ENCODE measurements at regions not wholly inside any gene's neighbourhood (a gene's known extent, or its start where the extent isn't known, plus 50 kb on each side); places are given as distances from the start of the nearest gene placed in this dataset.

GRCh38 chr20:4375881-4376280, 126.8 kb upstream of the ADRA1D start:
- no peak for TF ChIP-seq CTCF (IDR thresholded peaks at IDR 0.05 in 2 of 3, conservative IDR thresholded peaks at IDR 0.05 in 1 of 3; ENCODE audit: borderline replicate concordance in 1 of 3, insufficient read depth in 1 of 3, low read depth in 2 of 3, low read length in 2 of 3)
- no peak for TF ChIP-seq EGR1 (IDR thresholded peaks at IDR 0.05; ENCODE audit: low read depth)
- TF ChIP-seq POLR2A (IDR thresholded peaks at IDR 0.05; ENCODE audit: borderline replicate concordance, extremely low read depth, insufficient read depth, insufficient read length), result no peak
- no peak for TF ChIP-seq SIN3A (IDR thresholded peaks at IDR 0.05; ENCODE audit: low read depth)
